GM13977 (cell line): ENCODE measurements at regions not wholly inside any gene's neighbourhood (a gene's known extent, or its start where the extent isn't known, plus 50 kb on each side); places are given as distances from the start of the nearest gene placed in this dataset.

ENCODE experiments used
- DNase-seq: peaks from one replicate; pipeline ENCODE4 v3.0.0; 2012; ENCODE audit warnings: low spot score
- in situ Hi-C: fragments of 300-500 bp; cut with MboI; formaldehyde crosslinking; loops from one replicate; pipeline ENCODE4 v1.12.0; 2022; ENCODE audit warnings: low sequenced_read_pairs, low pct_unique_long_range_greater_than_20kb, mixed read lengths, inconsistent platforms; ENCODE audit not compliant: unreplicated experiment
- TF ChIP-seq, protein P1 (sequence below): IDR thresholded peaks from 2 replicates; pipeline ENCODE4 v1.5.1; 2012; ENCODE audit warnings: mild to moderate bottlenecking, control low read depth; ENCODE audit not compliant: insufficient read depth; ENCODE audit errors: extremely low read depth, missing control alignments

DNA sequence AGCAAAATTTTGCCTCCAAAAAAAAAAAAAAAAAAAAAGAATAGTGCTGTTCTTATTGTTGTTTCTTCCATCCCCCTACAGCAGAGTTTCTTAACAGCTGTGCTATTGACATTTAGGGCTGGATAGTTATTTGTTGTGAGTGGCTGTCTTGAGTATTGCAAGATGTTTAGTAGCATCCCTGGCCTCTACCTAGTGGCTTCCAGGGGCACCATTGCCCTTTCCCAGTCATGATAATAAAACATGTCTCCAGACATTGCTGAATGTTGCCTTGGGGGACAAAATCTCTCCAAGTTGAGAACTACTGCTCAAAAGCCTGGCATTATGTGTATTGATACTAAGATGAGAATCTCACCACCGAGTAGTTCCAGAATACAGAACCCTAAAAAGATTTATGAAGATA is 108.7 kb downstream of the PALM2AKAP2 start:
- in situ Hi-C loops = no loop called here
- TF ChIP-seq, protein P1, sequence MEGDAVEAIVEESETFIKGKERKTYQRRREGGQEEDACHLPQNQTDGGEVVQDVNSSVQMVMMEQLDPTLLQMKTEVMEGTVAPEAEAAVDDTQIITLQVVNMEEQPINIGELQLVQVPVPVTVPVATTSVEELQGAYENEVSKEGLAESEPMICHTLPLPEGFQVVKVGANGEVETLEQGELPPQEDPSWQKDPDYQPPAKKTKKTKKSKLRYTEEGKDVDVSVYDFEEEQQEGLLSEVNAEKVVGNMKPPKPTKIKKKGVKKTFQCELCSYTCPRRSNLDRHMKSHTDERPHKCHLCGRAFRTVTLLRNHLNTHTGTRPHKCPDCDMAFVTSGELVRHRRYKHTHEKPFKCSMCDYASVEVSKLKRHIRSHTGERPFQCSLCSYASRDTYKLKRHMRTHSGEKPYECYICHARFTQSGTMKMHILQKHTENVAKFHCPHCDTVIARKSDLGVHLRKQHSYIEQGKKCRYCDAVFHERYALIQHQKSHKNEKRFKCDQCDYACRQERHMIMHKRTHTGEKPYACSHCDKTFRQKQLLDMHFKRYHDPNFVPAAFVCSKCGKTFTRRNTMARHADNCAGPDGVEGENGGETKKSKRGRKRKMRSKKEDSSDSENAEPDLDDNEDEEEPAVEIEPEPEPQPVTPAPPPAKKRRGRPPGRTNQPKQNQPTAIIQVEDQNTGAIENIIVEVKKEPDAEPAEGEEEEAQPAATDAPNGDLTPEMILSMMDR = no peak
- no peak for DNase-seq

DNA sequence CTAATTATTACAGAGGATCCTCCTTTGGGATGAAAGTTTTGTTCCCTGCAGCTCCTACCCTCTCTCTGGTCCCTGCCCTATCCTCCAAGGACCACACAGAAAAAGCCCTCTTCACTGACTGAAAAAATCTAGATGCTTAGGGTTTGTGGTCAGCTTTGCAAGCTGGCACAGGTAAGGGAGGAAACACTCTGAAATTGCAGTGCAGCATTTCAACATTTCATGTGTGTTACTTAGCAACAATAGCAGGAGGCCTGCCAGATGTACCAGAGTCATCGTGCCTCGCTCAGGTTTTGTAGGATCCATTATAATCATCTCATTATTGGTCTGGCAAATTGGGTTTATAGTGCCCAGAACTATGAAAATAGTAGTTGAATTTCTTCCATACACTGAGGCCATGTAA is 109.5 kb downstream of the PALM2AKAP2 start:
- in situ Hi-C loops = no loop called here
- DNase-seq = no peak
- TF ChIP-seq, protein P1 = no peak

DNA sequence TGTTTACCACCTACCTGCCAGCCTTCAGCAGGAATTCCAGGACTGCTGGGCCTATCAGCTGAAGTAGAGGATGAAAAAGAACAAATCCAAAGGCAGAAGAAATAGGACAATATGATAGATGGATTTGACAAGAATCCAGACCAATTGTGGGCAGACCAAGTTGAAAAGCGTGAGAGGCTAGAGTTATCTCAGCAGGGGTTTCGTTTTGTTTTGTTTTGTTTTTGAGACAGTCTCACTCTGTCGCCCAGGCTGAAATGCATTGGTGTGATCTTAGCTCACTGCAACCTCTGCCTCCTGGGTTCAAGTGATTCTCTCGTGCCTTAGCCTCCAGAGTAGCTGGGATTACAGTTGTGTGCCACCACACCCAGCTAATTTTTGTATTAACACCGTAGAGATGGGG is 113.2 kb downstream of the PALM2AKAP2 start:
- in situ Hi-C loops = no loop called here
- TF ChIP-seq, protein P1 = no peak
- DNase-seq = no peak

DNA sequence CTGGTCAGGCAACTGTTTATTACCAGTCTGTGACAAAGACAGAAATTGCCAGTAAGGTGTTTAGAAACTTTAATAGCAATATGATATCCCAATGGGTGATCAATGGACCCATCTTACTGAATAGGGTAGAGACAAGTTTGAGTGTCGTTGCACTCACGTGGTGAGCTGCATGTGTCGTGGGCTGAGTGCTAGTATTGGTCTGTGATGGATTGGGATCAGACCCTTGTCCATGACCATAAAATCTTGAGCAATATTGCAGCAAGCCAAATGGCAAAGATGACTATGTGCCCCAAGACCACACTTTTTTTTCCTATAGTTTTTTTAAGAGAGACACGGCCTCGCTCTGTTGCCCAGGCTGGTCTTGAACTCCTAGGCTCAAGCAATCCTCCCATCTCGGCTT is 114.5 kb downstream of the PALM2AKAP2 start:
- TF ChIP-seq, protein P1 = no peak
- DNase-seq = no peak
- in situ Hi-C loops = no loop called here

DNA sequence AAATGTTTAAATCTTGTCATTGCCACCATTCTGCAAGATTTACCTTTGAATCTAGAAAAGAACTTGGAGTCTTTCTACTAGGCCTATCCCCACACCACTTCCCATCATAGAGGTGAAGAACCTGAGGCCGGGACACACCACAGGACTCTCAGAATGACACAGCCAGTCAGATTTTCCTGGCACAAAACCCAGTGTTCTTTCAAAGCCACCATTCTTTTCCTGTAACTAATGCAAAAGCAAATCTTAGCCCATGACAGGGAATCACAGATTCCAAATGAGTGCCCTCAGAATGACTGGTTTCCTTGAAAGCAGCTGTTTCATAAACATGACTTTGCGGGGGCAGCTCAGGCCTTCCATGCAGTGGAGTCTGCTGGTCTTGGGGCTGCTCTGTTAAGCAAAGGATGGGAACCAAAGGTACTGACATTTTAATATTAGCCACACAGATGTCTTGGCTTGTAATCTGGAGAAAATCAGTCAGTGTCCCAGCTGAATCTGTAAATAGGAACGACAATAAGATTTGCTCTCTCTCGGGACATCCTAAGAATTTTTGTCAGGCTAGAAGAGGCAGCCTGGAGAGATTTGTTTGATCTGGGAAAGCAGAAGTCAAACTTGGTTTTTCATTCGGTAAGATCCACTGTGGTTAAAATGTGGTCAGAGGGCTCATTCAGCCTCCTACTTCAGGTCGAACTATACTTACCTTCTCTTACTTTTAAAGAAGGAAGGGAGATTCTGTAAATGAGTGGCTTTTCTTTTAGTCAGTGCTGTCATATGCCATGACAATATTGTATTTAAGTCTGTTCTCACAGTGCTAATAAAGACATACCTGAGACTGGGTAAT is 115.1 kb downstream of the PALM2AKAP2 start:
- TF ChIP-seq, protein P1 = no peak
- no peak for DNase-seq
- in situ Hi-C loops = no loop called here

DNA sequence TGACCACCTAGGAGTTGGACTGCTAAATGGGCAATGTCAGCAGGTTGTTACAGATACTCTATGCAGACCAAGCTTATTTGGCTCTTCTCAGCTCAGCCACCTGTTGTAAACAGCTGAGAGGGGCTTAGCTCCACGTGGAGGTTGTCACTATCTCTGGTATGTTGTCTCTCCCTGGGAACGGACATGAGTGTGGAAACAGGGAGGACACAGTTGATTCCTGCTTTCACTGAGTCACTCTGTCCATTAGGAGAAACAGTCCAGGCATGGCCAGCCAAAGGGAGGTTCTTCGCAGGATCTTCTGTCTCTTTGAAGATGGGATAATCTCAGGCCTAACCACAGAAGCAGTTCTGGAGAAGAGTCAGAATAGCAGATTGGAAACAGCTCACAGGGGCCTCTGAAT is 121.2 kb downstream of the PALM2AKAP2 start:
- DNase-seq = no peak
- TF ChIP-seq, protein P1 = no peak
- in situ Hi-C loops = loop anchor here (5.0 to 10.0 kb wide), 2 partner anchors 74 to 251 kb away; no protein-coding TSS in a partner anchor
